Mesendoderm (in vitro differentiated cells): ENCODE measurements at regions not wholly inside any gene's neighbourhood (a gene's known extent, or its start where the extent isn't known, plus 50 kb on each side); places are given as distances from the start of the nearest gene placed in this dataset.

ENCODE experiments used
- DNase-seq: peaks from one replicate; pipeline ENCODE4 v3.0.0; 2013
- H2AK5ac ChIP-seq: 2 replicates; pipeline ENCODE4 v1.6.1; 2013; ENCODE audit warnings: low read length, inconsistent platforms
- H2BK120ac ChIP-seq: 2 replicates; pipeline ENCODE4 v1.6.1; 2013; ENCODE audit warnings: low read depth, mild to moderate bottlenecking, low read length, moderate library complexity, mixed read lengths
- H2BK15ac ChIP-seq: replicated peaks from 2 replicates; pipeline ENCODE4 v1.6.1; 2013; ENCODE audit warnings: low read depth, mild to moderate bottlenecking, moderate library complexity
- H2BK5ac ChIP-seq: 2 replicates; pipeline ENCODE4 v1.6.1; 2013; ENCODE audit warnings: low read length, inconsistent platforms
- H3K18ac ChIP-seq: 2 replicates; pipeline ENCODE4 v1.6.1; 2013; ENCODE audit warnings: mild to moderate bottlenecking, low read length, mixed read lengths
- H3K23ac ChIP-seq: one replicate; pipeline ENCODE4 v1.6.1; 2013; ENCODE audit warnings: low read length
- H3K27ac ChIP-seq: 2 replicates; pipeline ENCODE4 v1.5.1; 2013; ENCODE audit warnings: low read depth, mild to moderate bottlenecking, inconsistent platforms, low read length, moderate library complexity
- H3K27me3 ChIP-seq: 2 replicates; pipeline ENCODE4 v1.6.1; 2013; ENCODE audit warnings: low read length, control low read depth, mild to moderate bottlenecking, inconsistent platforms; ENCODE audit not compliant: insufficient read depth, poor library complexity
- H3K36me3 ChIP-seq: 2 replicates; pipeline ENCODE4 v1.6.1; 2013; ENCODE audit warnings: low read length, inconsistent platforms; ENCODE audit not compliant: control insufficient read depth, insufficient read depth
- H3K4ac ChIP-seq: one replicate; pipeline ENCODE4 v1.6.1; 2013; ENCODE audit warnings: low read depth, mild to moderate bottlenecking, low read length, moderate library complexity
- H3K4me1 ChIP-seq: 2 replicates; pipeline ENCODE4 v1.6.1; 2013; ENCODE audit warnings: low read depth, low read length, inconsistent platforms; ENCODE audit not compliant: control insufficient read depth
- H3K4me2 ChIP-seq: 2 replicates; pipeline ENCODE4 v1.6.1; 2013; ENCODE audit warnings: low read length
- H3K4me3 ChIP-seq: 2 replicates; pipeline ENCODE4 v1.5.1; 2013; ENCODE audit warnings: mild to moderate bottlenecking, low read length
- H3K56ac ChIP-seq: one replicate; pipeline ENCODE4 v1.6.1; 2013; ENCODE audit warnings: low read length
- H3K79me1 ChIP-seq: 2 replicates; pipeline ENCODE4 v1.6.1; 2013; ENCODE audit warnings: low read length, inconsistent platforms
- H3K79me2 ChIP-seq: 2 replicates; pipeline ENCODE4 v1.6.1; 2013; ENCODE audit warnings: mild to moderate bottlenecking, low read length; ENCODE audit not compliant: control insufficient read depth, insufficient read depth
- H3K9ac ChIP-seq: 2 replicates; pipeline ENCODE4 v1.6.1; 2013; ENCODE audit warnings: low read length, inconsistent platforms
- H4K5ac ChIP-seq: one replicate; pipeline ENCODE4 v1.6.1; 2013; ENCODE audit warnings: low read length
- H4K8ac ChIP-seq: one replicate; pipeline ENCODE4 v1.6.1; 2013; ENCODE audit warnings: low read depth, mild to moderate bottlenecking, control low read depth, low read length, moderate library complexity
- WGBS: extraction: QIAGEN DNeasy Blood & Tissue Kit; methylation state at CpG from one replicate; pipeline ENCODE4 v1.1.7; 2013; ENCODE audit warnings: low lambda C conversion rate, missing lambda C conversion rate; ENCODE audit not compliant: insufficient coverage; ENCODE audit errors: extremely low coverage; 5-methylcytosine and 5-hydroxymethylcytosine counted together

DNA sequence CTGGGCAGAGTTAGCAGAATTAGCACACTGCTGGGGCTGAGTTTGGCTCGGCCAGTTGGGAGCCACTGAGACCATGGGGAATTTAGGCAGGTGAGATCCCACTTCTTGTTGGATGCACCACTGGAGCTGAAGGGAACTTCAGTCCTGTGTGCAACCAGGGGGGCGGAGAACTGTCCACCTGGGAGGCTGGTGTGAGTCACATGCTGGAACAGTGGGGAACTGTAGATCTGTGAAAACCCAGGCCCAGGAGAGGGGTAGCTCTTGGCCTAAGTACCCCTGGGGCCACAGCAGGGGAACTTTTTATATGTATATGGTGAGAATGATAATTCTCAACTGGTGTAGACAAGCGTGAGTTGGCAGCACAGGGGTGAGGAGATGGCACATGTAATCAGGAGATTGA lies 237.5 kb upstream of the KIF2A start:
- no peaks in the 10 kb centered on the region for H3K79me1 ChIP-seq
- H2BK120ac ChIP-seq = no peak overlapping the region
- H2AK5ac ChIP-seq = no peak overlapping the region
- H3K4me1 ChIP-seq = no peaks in the 10 kb centered on the region
- WGBS = no CpG with 5 or more reads among the region's 3 CpGs
- no peak overlapping the region for H3K9ac ChIP-seq
- no peaks in the 10 kb centered on the region for H3K36me3 ChIP-seq
- no peak overlapping the region for H4K5ac ChIP-seq
- H3K4me3 ChIP-seq = no peak overlapping the region
- no peak overlapping the region for H3K23ac ChIP-seq
- H3K56ac ChIP-seq = no peak overlapping the region
- DNase-seq = no peak
- no peak overlapping the region for H3K18ac ChIP-seq
- H3K79me2 ChIP-seq = no peaks in the 10 kb centered on the region
- no peak overlapping the region for H2BK15ac ChIP-seq
- no peak overlapping the region for H2BK5ac ChIP-seq
- H3K27me3 ChIP-seq = no peaks in the 10 kb centered on the region
- H4K8ac ChIP-seq = no peak overlapping the region
- no peak overlapping the region for H3K4ac ChIP-seq
- H3K4me2 ChIP-seq = no peak overlapping the region
- no peak overlapping the region for H3K27ac ChIP-seq

DNA sequence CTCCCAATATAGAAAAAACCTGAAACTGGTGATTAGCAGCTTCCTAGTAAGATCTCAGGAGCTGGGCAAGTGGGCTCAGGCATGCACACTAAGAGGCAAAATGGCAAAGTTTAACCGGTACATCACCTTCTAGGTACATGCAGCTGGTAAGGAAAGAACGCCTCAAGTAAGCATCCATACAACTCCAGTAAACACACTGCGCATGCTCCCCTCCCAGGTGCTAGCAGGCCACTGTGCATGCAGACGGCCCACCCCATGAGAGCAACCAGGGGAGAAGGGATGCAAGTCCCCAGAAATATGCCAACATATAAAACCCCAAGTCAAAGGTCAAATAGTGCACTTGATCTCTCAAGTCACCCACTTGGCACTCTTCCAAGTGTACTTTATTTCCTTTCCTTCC lies 228.6 kb upstream of the KIF2A start:
- Histone ChIP-seq H3K56ac (no peak overlapping the region), H3K18ac (no peak overlapping the region), H3K4me1 (peaks cover 6% of the 10 kb centered on the region), H2BK5ac (no peak overlapping the region), H3K79me2 (no peaks in the 10 kb centered on the region), H3K4me2 (no peak overlapping the region), H3K36me3 (no peaks in the 10 kb centered on the region), H3K79me1 (no peaks in the 10 kb centered on the region), H3K4me3 (no peak overlapping the region), H2BK120ac (no peak overlapping the region), H4K5ac (no peak overlapping the region), H3K27me3 (no peaks in the 10 kb centered on the region), H3K27ac (no peak overlapping the region), H4K8ac (no peak overlapping the region), H3K23ac (no peak overlapping the region), H2AK5ac (no peak overlapping the region), H2BK15ac (no peak overlapping the region), H3K9ac (no peak overlapping the region), H3K4ac (no peak overlapping the region)
- DNase-seq = no peak
- WGBS = no CpG with 5 or more reads among the region's 4 CpGs

- no peak for DNase-seq
These were observed 228.0 kb upstream of the KIF2A start for GRCh38 chr5:62077823-62078550.

GRCh38 chr5:62082370-62082801 lies 223.6 kb upstream of the KIF2A start:
- Histone ChIP-seq H3K4ac (no peak overlapping the region), H3K79me1 (no peaks in the 10 kb centered on the region), H3K9ac (no peak overlapping the region), H3K27ac (no peak overlapping the region), H3K56ac (no peak overlapping the region), H2BK15ac (no peak overlapping the region), H3K4me3 (no peak overlapping the region), H3K79me2 (no peaks in the 10 kb centered on the region), H3K4me1 (no peaks in the 10 kb centered on the region), H4K5ac (no peak overlapping the region), H3K4me2 (no peak overlapping the region), H3K23ac (no peak overlapping the region), H2AK5ac (no peak overlapping the region), H2BK120ac (no peak overlapping the region), H3K27me3 (no peaks in the 10 kb centered on the region), H4K8ac (no peak overlapping the region), H2BK5ac (no peak overlapping the region), H3K18ac (no peak overlapping the region), H3K36me3 (no peaks in the 10 kb centered on the region)
- DNase-seq = no peak
- WGBS = no CpG with 5 or more reads among the region's 5 CpGs

More at GRCh38 chr5:62077823-62078550, 228.0 kb upstream of the KIF2A start:
- H3K9ac ChIP-seq = no peak overlapping the region
- H4K8ac ChIP-seq = no peak overlapping the region
- no peaks in the 10 kb centered on the region for H3K27me3 ChIP-seq
- H2AK5ac ChIP-seq = no peak overlapping the region
- H3K79me1 ChIP-seq = no peaks in the 10 kb centered on the region
- H2BK120ac ChIP-seq = no peak overlapping the region
- H3K23ac ChIP-seq = no peak overlapping the region
- no peak overlapping the region for H3K27ac ChIP-seq
- no peak overlapping the region for H3K4me3 ChIP-seq
- H2BK15ac ChIP-seq = no peak overlapping the region
- H3K79me2 ChIP-seq = no peaks in the 10 kb centered on the region
- no peak overlapping the region for H3K4ac ChIP-seq
- H3K56ac ChIP-seq = no peak overlapping the region
- H4K5ac ChIP-seq = no peak overlapping the region
- H3K36me3 ChIP-seq = no peaks in the 10 kb centered on the region
- no peak overlapping the region for H3K18ac ChIP-seq
- H2BK5ac ChIP-seq = no peak overlapping the region
- H3K4me2 ChIP-seq = no peak overlapping the region
- H3K4me1 ChIP-seq = peaks cover 6% of the 10 kb centered on the region
- WGBS = no CpG with 5 or more reads among the region's 9 CpGs

- Histone ChIP-seq H3K18ac (no peak overlapping the region), H3K27me3 (no peaks in the 10 kb centered on the region), H3K9ac (no peak overlapping the region), H3K4ac (no peak overlapping the region), H3K79me2 (no peaks in the 10 kb centered on the region), H3K79me1 (no peaks in the 10 kb centered on the region), H3K36me3 (no peaks in the 10 kb centered on the region), H3K27ac (no peak overlapping the region), H2BK120ac (no peak overlapping the region), H3K56ac (no peak overlapping the region), H2BK15ac (no peak overlapping the region), H3K4me1 (no peaks in the 10 kb centered on the region), H4K8ac (no peak overlapping the region), H3K4me3 (no peak overlapping the region), H3K4me2 (no peak overlapping the region), H4K5ac (no peak overlapping the region), H2BK5ac (no peak overlapping the region), H3K23ac (no peak overlapping the region), H2AK5ac (no peak overlapping the region)
- DNase-seq = no peak
- no CpG with 5 or more reads among the region's 7 CpGs for WGBS
These were observed 222.8 kb upstream of the KIF2A start for GRCh38 chr5:62083247-62083646.

DNA sequence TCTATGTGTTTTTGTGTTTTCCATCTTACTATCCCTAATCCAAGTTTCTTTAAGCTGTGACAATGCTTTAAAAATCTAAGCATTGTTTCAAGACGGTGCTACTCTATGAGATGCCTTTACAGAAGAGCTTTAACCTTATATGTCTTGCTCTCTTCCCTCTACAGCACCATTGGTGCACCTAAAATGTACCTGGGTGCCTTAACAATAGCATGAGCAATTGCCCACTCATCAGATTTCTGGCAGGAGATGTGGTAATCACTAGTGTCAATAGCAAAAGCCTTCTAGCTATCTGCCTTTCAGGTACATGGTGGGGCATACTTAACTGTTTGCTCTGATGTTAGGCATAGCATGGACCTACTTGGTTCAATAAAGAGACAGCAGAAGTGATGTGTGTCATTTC lies 222.3 kb upstream of the KIF2A start:
- WGBS = no CpG with 5 or more reads among the region's 1 CpG

More for the DNA sequence above, 222.3 kb upstream of the KIF2A start:
- Histone ChIP-seq H4K5ac (no peak overlapping the region), H3K56ac (no peak overlapping the region), H3K4ac (no peak overlapping the region), H3K23ac (no peak overlapping the region), H3K18ac (no peak overlapping the region), H3K4me3 (no peak overlapping the region), H2BK120ac (no peak overlapping the region), H3K9ac (no peak overlapping the region), H2BK5ac (no peak overlapping the region), H3K79me1 (no peaks in the 10 kb centered on the region), H3K4me1 (no peaks in the 10 kb centered on the region), H3K27me3 (no peaks in the 10 kb centered on the region), H3K4me2 (no peak overlapping the region), H3K79me2 (no peaks in the 10 kb centered on the region), H3K27ac (no peak overlapping the region), H2BK15ac (no peak overlapping the region), H4K8ac (no peak overlapping the region), H2AK5ac (no peak overlapping the region), H3K36me3 (no peaks in the 10 kb centered on the region)
- DNase-seq = no peak
